Activated T-helper 1 cell treated with anti-CD3 and anti-CD28 coated beads, Interleukin-2, amount 50 U/mL, for 16 hours (primary cell): ENCODE measurements at regions not wholly inside any gene's neighbourhood (a gene's known extent, or its start where the extent isn't known, plus 50 kb on each side); places are given as distances from the start of the nearest gene placed in this dataset.
"Not testable (repeated sequence)": the region's sequence is repeated elsewhere in the genome, so short reads cannot be mapped to it uniquely, and the experiment has no call there.

Experiments
- DNase-seq, 2 donors: peaks; one replicate each; pipeline ENCODE4 v3.0.0-alpha.2; 2020; ENCODE audit warnings: low read depth in 1 of 2, low spot score in 1 of 2

DNA sequence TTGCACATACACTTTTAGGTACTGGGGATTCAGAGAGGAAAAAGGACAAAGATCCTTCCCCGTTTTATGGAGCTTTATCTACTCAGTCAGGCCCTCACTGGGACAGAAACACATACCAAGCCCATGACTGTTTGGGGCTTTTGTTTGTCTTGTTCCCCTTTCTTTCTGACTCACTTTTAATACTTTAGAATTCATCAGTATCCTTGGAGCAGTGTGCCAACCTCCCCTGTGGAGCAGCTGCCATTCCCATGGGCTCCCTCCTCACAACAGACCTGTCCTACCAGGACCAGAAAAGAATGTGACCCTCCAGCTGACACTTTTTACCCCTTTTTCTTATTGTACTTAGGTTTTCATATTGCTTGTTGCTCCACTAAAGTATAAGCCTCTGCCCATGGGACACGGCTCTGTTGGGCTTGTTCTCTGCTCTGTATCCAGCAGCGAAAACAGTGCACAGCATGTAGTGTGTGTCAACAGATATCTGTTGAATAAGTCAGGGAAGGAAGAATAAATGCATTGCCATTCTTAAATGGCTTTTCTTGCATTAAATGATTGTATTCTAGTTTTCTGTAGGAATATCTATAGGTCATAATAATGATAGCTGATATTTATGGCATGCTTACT is 431.1 kb downstream of the EFNB2 start:
- DNase-seq = no peak

DNA sequence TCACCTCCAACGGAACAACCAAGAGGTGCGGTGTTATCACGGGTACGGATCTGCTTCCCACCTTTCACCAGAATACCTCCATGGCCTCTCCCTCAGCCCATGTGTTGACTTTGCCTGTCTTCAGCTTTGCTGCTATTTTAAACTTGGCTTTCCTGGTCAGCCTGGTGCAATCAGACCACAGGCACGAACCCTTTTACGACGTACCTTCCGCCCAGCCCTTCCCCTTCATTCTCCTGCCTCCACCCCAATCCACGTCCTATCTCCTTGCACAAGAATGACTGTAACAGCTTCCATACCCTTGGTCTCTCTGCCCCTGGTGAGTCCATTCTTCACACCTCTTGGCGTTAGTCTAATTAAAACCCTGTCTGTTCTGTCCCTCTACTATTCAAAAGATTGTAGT is 431.7 kb downstream of the EFNB2 start:
- no peak for DNase-seq

DNA sequence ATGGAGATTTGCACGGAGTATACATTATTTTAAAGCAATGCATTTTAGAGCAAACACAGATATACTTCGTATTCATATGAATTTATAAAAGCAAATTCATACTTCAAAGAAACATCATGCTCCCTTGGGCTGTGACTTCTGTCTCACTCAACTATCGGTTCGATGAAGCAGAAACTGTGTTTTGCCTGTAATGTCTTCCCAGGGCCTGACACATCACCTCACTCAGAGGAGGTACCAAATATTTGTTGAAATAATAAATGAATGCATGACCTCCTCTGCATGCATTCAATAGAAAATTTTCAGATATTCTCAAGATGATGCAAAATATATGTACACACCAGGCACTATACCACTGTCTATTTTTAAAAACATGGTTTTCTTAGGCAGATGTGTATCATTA is 432.7 kb downstream of the EFNB2 start:
- no peak for DNase-seq

DNA sequence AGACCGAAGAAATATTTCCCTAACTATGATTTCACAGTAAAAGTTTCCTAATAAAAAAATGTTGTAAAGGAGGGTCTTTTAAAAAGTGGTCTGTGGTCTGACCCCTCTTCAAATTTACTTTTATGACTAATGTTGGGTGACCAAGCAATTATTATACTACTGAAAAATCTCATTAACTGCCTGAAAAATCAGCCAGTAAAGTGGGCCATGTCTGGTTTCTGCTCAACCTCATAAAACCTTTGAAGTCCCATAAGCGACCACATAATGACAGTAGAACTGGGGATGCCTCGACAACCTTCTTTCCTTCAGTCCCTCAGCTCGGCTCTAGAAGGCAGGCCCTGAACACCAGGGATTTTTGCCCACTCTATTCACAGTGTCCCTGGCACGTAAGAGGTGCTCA is 434.3 kb downstream of the EFNB2 start:
- DNase-seq = no peak

GRCh38 chr13:106100171-106100919 is 435.1 kb downstream of the EFNB2 start:
- DNase-seq = no peak

DNA sequence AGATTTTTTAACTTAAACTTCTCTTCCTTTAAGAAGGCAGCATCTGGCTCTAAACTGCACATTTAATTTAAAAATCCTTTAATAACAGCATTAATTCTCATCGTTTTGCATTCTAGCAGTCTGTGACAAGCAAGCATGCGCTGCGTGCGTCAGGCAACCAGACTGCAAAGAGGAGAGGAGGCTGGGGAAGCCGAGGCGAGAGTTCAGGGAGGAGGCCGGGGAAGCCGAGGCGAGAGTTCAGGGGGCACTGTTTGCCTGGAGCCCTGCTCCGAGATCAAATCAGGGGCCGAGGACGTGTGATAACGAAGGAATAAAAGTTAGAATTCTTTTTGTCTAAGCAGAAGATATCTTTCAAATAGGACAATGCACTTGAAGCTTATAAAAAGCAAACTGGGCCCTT is 435.7 kb downstream of the EFNB2 start:
- no peak for DNase-seq

DNA sequence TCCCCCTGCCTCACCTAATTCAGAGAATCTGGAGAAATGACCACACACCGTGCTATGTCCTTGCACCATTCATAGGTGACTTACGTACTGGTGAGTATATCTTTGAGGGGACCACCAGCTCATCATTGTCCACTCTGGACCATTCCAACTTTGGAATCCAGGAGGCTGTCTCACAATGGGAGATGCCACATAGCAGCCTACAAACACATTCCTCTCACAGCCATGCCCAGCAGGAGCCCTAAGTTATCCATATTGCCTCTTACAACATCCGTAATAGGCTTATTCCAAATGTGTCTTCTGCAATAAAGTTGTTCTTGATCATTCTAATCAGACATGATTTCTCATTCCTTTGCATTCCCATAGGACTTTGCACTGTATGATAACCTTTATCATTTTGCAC is 436.7 kb downstream of the EFNB2 start:
- DNase-seq = no peak

DNA sequence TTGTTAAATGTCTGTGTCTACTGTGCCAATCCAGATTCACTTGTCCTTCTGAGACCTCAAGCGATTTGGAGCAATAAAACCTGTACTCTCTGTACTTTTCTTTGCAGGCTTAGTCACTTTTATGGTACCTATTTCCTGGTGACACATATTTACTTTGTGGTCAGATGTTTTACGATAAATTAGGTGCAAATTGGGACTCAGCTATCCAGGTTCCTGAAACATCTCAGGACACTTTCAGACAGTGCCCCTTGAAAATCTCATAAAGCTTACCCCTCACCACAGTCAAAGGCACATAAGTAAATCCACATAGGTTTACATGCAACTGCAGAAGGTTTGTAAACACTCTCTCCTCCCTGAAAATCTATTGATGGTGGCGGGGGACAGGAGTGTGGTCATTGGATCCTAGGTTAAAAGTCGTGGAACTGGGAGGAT is 438.8 kb downstream of the EFNB2 start:
- no peak for DNase-seq

- no peak for DNase-seq
These were observed 439.5 kb downstream of the EFNB2 start for GRCh38 chr13:106095919-106096318.

- DNase-seq = no peak
These were observed 440.1 kb downstream of the EFNB2 start for GRCh38 chr13:106095406-106095805.

DNA sequence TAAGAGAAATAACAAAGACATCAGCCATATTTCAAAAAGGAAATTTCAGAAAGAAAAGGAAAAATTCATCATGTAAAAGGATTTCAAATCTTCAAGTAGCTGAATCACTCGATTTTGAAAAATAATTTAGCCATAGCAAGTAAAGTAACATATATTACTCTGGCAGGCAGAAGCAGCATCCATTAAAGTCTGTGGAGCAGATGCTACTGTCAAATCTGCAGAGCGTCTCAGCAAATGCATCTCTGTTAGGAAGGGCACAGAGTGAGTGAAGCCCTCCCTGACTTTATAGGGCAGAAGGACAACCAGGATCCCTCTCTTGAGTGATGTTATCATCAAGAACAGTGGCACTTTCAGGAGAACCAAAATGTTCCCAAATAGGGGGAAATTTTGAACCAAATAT is 445.5 kb downstream of the EFNB2 start:
- DNase-seq = no peak

- no peak for DNase-seq
These were observed 446.0 kb downstream of the EFNB2 start for GRCh38 chr13:106089261-106089980.

DNA sequence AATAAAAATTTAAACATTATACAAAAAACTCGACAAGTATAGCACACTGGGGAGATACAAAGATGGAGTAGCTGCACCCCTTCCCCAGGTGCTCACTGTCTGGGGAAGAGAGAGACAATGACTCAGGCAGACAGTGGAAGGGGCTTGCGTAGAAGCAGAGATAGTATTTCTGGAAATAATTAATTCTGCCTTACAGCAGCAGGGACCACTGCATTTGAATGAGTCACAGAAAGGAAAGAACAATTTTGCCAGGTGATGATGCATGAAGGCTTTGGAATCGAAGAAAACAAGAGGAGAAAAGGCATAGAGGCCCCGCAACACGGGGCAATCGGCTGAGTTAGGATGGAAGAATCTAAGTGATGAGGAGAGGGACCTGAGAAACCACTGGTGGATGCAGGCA is 447.4 kb downstream of the EFNB2 start:
- no peak for DNase-seq

DNA sequence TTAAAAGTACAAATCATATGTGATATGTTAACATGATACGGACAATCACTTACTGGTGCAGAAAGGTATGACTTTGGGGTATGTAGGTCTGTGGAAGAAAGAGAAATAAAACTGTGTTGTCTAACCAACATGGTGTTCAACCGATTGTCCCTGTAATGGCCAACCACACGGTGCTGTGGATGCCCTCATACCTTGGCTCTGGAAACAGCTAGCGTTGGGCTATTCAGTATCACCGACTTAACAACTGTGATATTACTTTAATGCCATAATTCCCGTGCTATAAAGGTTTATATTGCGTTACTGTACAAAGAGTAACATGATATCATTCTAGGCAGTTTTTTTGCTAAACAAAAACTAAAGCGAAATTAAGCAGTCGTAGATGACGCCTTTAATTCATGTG is 448.3 kb downstream of the EFNB2 start:
- no peak for DNase-seq

DNA sequence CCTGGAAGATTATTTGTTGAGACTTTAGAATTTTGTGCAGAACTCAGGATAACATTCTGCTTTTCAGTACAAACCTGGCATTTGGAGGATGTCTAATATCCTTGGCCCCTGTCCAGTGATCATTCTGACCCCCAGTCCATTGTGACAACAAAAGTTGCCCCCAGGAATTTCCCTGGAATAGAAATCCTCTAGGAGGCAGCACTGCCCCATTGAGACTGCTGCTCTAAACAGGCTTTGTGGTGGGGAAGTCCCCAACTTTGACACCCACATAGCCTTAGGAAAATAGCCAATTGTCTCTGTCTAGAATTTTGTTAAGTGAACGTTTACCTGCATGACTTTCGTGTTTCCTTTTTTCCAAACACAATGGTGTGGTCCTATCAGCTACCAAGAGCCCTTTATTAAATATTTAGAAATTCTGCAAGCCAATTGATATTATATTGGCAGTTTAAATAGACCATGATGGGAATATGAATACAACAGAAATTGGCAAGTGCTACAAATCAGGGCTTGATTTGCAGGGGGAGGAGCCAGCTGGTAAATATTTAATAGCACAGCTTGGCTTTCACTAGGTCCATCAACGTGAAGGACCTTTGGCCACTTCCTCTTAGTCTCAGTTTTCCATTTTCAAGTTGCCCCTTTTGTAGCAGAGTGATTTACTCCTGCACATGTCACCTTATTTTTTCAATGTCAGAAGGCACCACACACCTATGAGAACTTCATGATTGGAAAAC is 451.7 kb downstream of the EFNB2 start:
- DNase-seq = no peak

DNA sequence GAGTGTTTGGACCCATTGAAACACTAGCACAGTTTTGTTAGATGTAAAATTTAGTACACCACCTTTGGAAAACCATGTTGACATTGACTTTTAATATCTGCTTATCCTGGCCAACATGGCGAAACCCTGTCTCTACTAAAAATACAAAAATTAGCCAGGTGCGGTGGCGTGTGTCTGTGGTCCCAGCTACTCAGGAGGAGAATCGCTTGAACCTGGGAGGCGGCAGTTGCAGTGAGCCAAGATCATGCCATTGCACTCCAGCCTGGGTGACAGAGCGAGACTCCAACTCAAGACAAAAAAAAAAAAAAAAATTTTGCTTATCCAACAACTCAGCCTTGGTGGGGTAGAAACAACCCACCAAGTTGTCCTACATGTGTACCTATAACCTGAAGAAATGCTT is 454.2 kb downstream of the EFNB2 start:
- DNase-seq = not testable (repeated sequence)

GRCh38 chr13:106078191-106078590 is 457.3 kb downstream of the EFNB2 start:
- DNase-seq = no peak

DNA sequence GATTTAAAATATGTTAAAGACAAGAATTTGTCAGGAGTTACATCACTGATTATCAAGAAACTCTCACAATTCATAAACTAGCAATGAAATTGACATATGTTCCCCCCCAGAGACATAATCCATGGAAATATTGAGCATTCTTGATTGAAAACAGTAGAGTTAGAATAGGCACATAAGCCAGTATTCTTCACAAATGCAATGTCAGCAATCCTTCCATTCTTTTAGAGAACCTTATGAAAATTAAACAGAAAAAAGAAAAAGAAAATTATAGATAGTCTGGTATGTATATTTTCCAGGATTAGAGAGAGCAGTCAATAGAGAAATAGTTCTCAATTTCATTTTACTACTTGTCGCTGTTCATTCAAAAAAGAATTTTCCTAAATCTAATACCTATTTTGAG is 458.4 kb downstream of the EFNB2 start:
- DNase-seq = no peak

- no peak for DNase-seq
These were observed 463.4 kb downstream of the EFNB2 start for GRCh38 chr13:106072014-106072413.

DNA sequence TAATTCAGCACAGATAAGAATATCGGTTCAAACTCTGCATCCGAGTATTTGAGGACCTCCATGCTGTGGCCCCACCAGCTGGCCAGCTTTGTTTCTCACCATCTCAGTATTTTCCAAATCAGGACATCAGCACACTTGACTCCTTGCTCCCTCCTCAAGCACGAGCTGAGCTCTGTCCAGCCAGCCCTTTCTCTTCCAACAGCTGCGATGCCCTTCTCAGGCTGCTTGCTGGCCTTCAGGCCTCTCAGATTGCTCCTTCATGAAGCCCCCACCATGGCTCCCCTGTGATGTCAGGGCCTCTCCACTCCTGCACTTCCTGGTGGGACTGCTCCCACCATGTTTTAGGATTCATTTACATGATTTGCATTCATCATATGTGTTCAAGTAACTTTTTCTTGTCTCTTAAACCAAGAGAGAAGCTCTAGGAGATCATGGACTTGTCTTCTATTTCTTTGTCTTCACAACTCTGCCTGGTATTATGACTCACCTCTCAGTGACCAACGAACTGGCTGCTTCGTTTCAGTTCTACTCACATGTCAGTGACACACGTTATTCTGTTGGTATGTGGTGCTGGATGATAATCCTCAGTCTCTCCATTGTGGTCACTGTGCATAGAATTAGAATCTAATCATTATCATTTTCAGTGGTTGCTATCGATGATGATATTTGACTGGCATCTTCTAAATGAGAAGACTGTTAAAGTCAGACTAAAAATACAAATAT is 471.7 kb downstream of the EFNB2 start:
- no peak for DNase-seq

DNA sequence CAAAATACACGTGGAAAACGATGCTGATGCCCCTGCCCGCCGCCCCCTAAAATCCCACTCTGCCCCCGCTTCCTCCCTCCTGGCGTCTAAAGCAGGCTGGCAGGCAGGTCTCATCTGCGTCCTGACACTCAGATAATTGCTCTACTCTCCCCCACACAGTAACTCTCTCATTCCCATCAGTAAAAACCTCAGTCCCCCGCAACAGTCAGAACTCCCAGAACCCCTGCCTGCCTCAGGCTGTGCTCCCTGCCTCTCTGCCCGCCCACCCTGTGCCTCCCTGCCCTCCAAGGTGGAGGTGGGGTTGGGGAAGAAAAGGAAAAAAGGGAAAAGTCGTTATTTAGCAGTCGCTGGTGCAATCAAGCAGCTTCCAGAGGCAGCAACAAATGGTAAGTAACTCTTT is 473.7 kb downstream of the EFNB2 start:
- no peak for DNase-seq
